HCT116 (cell line): ENCODE measurements at regions not wholly inside any gene's neighbourhood (a gene's known extent, or its start where the extent isn't known, plus 50 kb on each side); places are given as distances from the start of the nearest gene placed in this dataset.

Experiments
- ATAC-seq: fragments of 200-7000 bp; cut with Tn5 transposase; 2 replicates; pipeline ENCODE4 v1.9.1; 2020; ENCODE audit warnings: mild to moderate bottlenecking, moderate library complexity
- BruUV-seq: library from RNA; stranded (reverse); fragments of 400-500 nt; replicated peaks from 2 replicates; lab custom pipeline; 2021; lab: Mats Ljungman, UMichigan
- CTCF ChIA-PET: fragments of 300-600 bp; sonication (Branson Sonifier 250); formaldehyde crosslinking; loops from one replicate; lab custom pipeline; 2021; ENCODE audit warnings: antibody characterized with exemption; lab: Charles Lee
- POLR2A ChIA-PET: fragments of 300-600, 350-600 bp; sonication (Branson Sonifier 250); formaldehyde crosslinking; loops from one replicate; lab custom pipeline; 2021; ENCODE audit warnings: antibody characterized with exemption; lab: Charles Lee
- RAD21 ChIA-PET, 2 experiments: fragments of 300-600 bp; sonication (Branson Sonifier 250); formaldehyde crosslinking; loops; one replicate each; lab custom pipeline; 2023; ENCODE audit warnings: low total read pairs in 2 of 2; ENCODE audit not compliant: uncharacterized antibody in 2 of 2, unreplicated experiment in 2 of 2, low non-redundant PET in 1 of 2; lab: Charles Lee
- DNase-seq: peaks from one replicate; pipeline ENCODE4 v3.0.0-alpha.2; 2010; ENCODE audit warnings: low read depth, low spot score
- H2AFZ ChIP-seq: fragments of 200-600 bp; shearing (Covaris generic), sonication (generic); 2 replicates; pipeline ENCODE4 v1.6.1; 2017; ENCODE audit warnings: low read depth, mixed run types, mixed read lengths, antibody characterized with exemption, low read length; ENCODE audit not compliant: poor library complexity, severe bottlenecking
- H3K27ac ChIP-seq: 2 replicates; pipeline ENCODE4 v1.5.1; 2012; ENCODE audit warnings: low read depth, low read length
- H3K27me3 ChIP-seq: fragments of 200-600 bp; sonication (generic); 2 replicates; pipeline ENCODE4 v1.6.1; 2016; ENCODE audit warnings: mixed run types, low read length, mixed read lengths; ENCODE audit not compliant: insufficient read depth
- H3K36me3 ChIP-seq, 2 experiments: fragments of 200-500 bp in 1 of 2; fragments of 200-600 bp in 1 of 2; sonication (Bioruptor generic) in 1 of 2; sonication (generic) in 1 of 2; 2 replicates each; pipeline versions ENCODE4 v1.5.1 to v1.6.1; 2014 to 2016; ENCODE audit warnings: low read length in 2 of 2, inconsistent platforms in 1 of 2, mixed read lengths in 1 of 2, mixed run types in 1 of 2; ENCODE audit not compliant: insufficient read depth in 2 of 2, control insufficient read depth in 1 of 2
- H3K4me1 ChIP-seq, 2 experiments: fragments of 200-600 bp in 1 of 2; sonication (generic) in 1 of 2; 2 replicates each; pipeline versions ENCODE4 v1.5.1 to v1.6.1; 2012 to 2017; ENCODE audit warnings: low read length in 2 of 2, inconsistent platforms in 1 of 2, mild to moderate bottlenecking in 1 of 2, mixed read lengths in 1 of 2, mixed run types in 1 of 2, moderate library complexity in 1 of 2; ENCODE audit not compliant: insufficient read depth in 2 of 2, control insufficient read depth in 1 of 2
- H3K4me2 ChIP-seq: fragments of 200-600 bp; sonication (generic); 2 replicates; pipeline ENCODE4 v1.6.1; 2017; ENCODE audit warnings: mixed run types, low read length, mixed read lengths
- H3K4me3 ChIP-seq, 2 experiments: fragments of 200-600 bp in 1 of 2; sonication (generic) in 1 of 2; replicated peaks in 1 of 2; 2 replicates each; pipeline ENCODE4 v1.5.1; 2011 to 2016; ENCODE audit warnings: low read length in 2 of 2, control low read depth in 1 of 2, low read depth in 1 of 2, mild to moderate bottlenecking in 1 of 2, mixed read lengths in 1 of 2, mixed run types in 1 of 2
- H3K79me2 ChIP-seq: fragments of 200-600 bp; sonication (generic); 2 replicates; pipeline ENCODE4 v1.6.1; 2017; ENCODE audit warnings: mild to moderate bottlenecking, mixed run types, low read length, moderate library complexity, mixed read lengths; ENCODE audit not compliant: insufficient read depth
- H3K9ac ChIP-seq: fragments of 200-600 bp; sonication (generic); 2 replicates; pipeline ENCODE4 v1.6.1; 2016; ENCODE audit warnings: low read length, mixed read lengths
- H3K9me2 ChIP-seq: fragments of 200-600 bp; sonication (generic), shearing (Covaris generic); 2 replicates; pipeline ENCODE4 v1.6.1; 2017; ENCODE audit warnings: mixed run types, mild to moderate bottlenecking, moderate library complexity; ENCODE audit not compliant: insufficient read depth
- H3K9me3 ChIP-seq, 2 experiments: fragments of 200-500 bp in 1 of 2; fragments of 200-600 bp in 1 of 2; sonication (Bioruptor generic) in 1 of 2; sonication (generic) in 1 of 2; 2 replicates each; pipeline ENCODE4 v1.6.1; 2014 to 2017; ENCODE audit warnings: low read length in 2 of 2, mixed read lengths in 2 of 2, inconsistent platforms in 1 of 2, low read depth in 1 of 2, mild to moderate bottlenecking in 1 of 2, mixed run types in 1 of 2, moderate library complexity in 1 of 2; ENCODE audit not compliant: control insufficient read depth in 1 of 2, insufficient read depth in 1 of 2
- H4K20me1 ChIP-seq: fragments of 200-600 bp; sonication (generic), shearing (Covaris generic); 2 replicates; pipeline ENCODE4 v1.6.1; 2017; ENCODE audit warnings: mixed run types, mild to moderate bottlenecking, moderate library complexity; ENCODE audit not compliant: insufficient read depth
- ATF3 ChIP-seq: IDR thresholded peaks from 2 replicates; pipeline ENCODE4 v1.6.1; 2012
- CBX3 ChIP-seq: IDR thresholded peaks from 2 replicates; pipeline ENCODE4 v1.6.1; 2012; ENCODE audit warnings: low read depth
- EZH2phosphoT487 ChIP-seq: fragments of 200-600 bp; IDR thresholded peaks from 2 replicates; pipeline ENCODE4 v1.6.1; 2018; ENCODE audit warnings: antibody characterized with exemption, borderline replicate concordance
- FOSL1 ChIP-seq: IDR thresholded peaks from 2 replicates; pipeline ENCODE4 v1.6.1; 2012; ENCODE audit warnings: low read depth
- JUND ChIP-seq: IDR thresholded peaks from 2 replicates; pipeline ENCODE4 v1.6.1; 2012
- POLR2A ChIP-seq: IDR thresholded peaks from 2 replicates; pipeline ENCODE4 v1.7.0; 2011; ENCODE audit warnings: borderline replicate concordance; ENCODE audit not compliant: insufficient read depth, insufficient read length; ENCODE audit errors: extremely low read depth
- RAD21 ChIP-seq: IDR thresholded peaks from 2 replicates; pipeline ENCODE4 v1.6.1; 2012; ENCODE audit warnings: low read depth, mild to moderate bottlenecking
- SIN3A ChIP-seq: IDR thresholded peaks from 2 replicates; pipeline ENCODE4 v1.6.1; 2012; ENCODE audit warnings: low read depth
- TCF7L2 ChIP-seq: IDR thresholded peaks from 2 replicates; pipeline ENCODE4 v1.7.0; 2011; ENCODE audit warnings: borderline replicate concordance, inconsistent platforms; ENCODE audit not compliant: insufficient read depth, insufficient read length; ENCODE audit errors: extremely low read depth
- YY1 ChIP-seq: IDR thresholded peaks from 2 replicates; pipeline ENCODE4 v1.6.1; 2011; ENCODE audit warnings: low read length, low read depth, moderate library complexity, mild to moderate bottlenecking; ENCODE audit not compliant: insufficient replicate concordance; ENCODE audit errors: extremely low read depth
- ZFX ChIP-seq: fragments of 450-650 bp; IDR thresholded peaks from 2 replicates; pipeline ENCODE4 v1.6.1; 2017
- ZNF274 ChIP-seq: fragments of 200-500 bp; sonication (Bioruptor generic); IDR thresholded peaks from 2 replicates; pipeline ENCODE4 v1.6.1; 2014; ENCODE audit warnings: mild to moderate bottlenecking, low read depth, low read length, inconsistent platforms
- intact Hi-C: fragments of 100-400 bp; cut with micrococcal nuclease; formaldehyde crosslinking; loops from 2 replicates; pipeline ENCODE4 v1.10.0; 2022
- TF ChIP-seq, protein P1 (sequence below): IDR thresholded peaks from 2 replicates; pipeline ENCODE4 v1.6.1; 2011; ENCODE audit warnings: mild to moderate bottlenecking, low read length, moderate library complexity; ENCODE audit not compliant: insufficient replicate concordance; ENCODE audit errors: extremely low read depth

- POLR2A ChIA-PET = no interaction called here
Measured at GRCh38 chr11:21646351-21646750, 546.5 kb upstream of the ANO5 start.

More at GRCh38 chr11:21646351-21646750, 546.5 kb upstream of the ANO5 start:
- Histone ChIP-seq H3K9me2 (no peaks in the 10 kb centered on the region), H3K9ac (no peak overlapping the region), H3K36me3 (no peaks in the 10 kb centered on the region), H3K4me1 (no peaks in the 10 kb centered on the region), H2AFZ (no peak overlapping the region), H3K79me2 (no peaks in the 10 kb centered on the region), H3K9me3 (peaks cover 8 to 19% of the 10 kb centered on the region in 2 experiments; a peak in 2 of 4 replicates), H4K20me1 (no peaks in the 10 kb centered on the region), H3K4me3 (no peak overlapping the region), H3K4me2 (no peak overlapping the region), H3K27me3 (no peaks in the 10 kb centered on the region), H3K27ac (no peak overlapping the region)
- ChIA-PET RAD21 (no interaction called here), CTCF (no interaction called here)
- ATAC-seq = no peak
- no peak for DNase-seq
- no TSS peak for BruUV-seq
- TF ChIP-seq CBX3 (no peak), TCF7L2 (no peak), RAD21 (no peak), JUND (no peak), ATF3 (no peak), EZH2phosphoT487 (no peak), FOSL1 (no peak), ZNF274 (no peak), SIN3A (no peak), YY1 (no peak), ZFX (no peak), POLR2A (no peak)
- TF ChIP-seq, protein P1, sequence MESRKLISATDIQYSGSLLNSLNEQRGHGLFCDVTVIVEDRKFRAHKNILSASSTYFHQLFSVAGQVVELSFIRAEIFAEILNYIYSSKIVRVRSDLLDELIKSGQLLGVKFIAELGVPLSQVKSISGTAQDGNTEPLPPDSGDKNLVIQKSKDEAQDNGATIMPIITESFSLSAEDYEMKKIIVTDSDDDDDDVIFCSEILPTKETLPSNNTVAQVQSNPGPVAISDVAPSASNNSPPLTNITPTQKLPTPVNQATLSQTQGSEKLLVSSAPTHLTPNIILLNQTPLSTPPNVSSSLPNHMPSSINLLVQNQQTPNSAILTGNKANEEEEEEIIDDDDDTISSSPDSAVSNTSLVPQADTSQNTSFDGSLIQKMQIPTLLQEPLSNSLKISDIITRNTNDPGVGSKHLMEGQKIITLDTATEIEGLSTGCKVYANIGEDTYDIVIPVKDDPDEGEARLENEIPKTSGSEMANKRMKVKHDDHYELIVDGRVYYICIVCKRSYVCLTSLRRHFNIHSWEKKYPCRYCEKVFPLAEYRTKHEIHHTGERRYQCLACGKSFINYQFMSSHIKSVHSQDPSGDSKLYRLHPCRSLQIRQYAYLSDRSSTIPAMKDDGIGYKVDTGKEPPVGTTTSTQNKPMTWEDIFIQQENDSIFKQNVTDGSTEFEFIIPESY = no peak
- intact Hi-C loops = no loop called here
